ENCODE measurements at regions not wholly inside any gene's neighbourhood (a gene's known extent, or its start where the extent isn't known, plus 50 kb on each side); places are given as distances from the start of the nearest gene placed in this dataset.
"Not testable (repeated sequence)": the region's sequence is repeated elsewhere in the genome, so short reads cannot be mapped to it uniquely, and the experiment has no call there.

DNA sequence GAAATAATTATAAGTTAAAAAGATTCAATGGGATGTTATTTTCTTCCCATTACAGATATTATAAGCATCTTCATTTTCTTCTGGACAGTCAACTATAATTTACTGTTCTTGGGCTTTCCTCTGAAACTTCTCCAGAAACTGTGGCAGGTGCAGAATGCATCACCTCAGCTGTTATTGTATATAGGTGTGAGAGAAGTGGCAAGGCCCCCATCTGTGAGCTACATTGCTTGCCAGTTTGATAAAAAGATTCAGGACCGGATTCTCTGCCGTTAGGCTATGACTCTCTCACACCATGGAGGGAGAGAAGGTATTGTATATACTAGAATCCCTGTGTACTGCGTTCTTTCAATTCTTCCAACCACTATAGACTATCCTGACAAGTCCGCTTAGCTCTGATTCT, 135.8 kb upstream of the CENPW start:
- no peak for DNase-seq (ENCODE audit: low spot score)

DNA sequence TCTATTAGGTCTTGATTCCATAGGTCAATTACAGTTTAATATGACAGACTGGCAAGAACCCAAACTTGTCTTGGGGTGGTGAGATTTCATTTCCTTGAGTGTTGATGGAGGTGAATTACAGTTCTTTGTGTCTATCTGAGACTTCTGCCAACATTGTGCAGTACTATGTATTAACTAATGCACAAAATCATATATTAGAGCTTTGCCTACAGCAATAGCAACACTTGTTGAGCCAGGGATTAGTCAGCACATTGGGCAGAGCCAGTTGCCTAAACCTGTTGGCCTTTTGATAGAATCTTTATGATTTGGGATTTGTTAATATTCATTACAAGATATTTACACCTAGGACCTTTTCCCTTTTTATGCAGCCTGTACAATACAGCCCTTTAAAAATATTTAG, 135.3 kb upstream of the CENPW start:
- no peak for DNase-seq (ENCODE audit: low spot score)

DNA sequence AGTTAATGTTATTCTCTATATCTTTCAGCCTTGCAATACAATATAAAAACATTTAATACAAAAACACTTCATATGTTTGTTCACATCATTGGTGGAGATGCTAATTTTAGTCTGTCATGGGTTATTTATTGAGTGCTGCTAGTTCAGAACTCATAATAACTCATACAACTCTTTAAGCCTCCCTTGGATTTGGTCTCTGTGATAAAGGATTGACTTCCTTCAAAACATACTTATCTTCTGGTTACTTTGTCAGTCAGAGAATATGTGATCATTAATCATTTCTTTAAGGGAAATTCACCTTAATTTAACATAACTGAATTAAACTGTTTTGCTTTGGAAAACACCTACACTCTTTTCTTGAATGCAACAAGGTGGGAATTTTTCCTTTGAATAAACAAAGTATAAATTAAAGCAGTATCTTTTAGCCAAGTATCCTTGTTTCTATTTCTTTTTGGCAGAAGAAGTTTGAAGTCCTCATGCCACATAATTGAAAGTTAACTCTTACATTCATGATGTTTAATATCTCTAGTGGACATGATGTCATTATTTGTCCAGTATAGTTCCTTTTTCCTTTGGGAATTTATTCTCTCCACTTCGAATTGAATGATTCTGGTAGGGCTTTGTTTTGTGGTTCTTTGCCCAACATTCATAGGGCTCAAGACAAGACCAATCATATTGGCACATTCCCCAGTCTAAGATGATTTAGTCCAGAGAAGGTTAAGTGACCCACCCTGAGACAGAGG, 133.2 kb upstream of the CENPW start:
- no peak for DNase-seq (ENCODE audit: low spot score)

DNA sequence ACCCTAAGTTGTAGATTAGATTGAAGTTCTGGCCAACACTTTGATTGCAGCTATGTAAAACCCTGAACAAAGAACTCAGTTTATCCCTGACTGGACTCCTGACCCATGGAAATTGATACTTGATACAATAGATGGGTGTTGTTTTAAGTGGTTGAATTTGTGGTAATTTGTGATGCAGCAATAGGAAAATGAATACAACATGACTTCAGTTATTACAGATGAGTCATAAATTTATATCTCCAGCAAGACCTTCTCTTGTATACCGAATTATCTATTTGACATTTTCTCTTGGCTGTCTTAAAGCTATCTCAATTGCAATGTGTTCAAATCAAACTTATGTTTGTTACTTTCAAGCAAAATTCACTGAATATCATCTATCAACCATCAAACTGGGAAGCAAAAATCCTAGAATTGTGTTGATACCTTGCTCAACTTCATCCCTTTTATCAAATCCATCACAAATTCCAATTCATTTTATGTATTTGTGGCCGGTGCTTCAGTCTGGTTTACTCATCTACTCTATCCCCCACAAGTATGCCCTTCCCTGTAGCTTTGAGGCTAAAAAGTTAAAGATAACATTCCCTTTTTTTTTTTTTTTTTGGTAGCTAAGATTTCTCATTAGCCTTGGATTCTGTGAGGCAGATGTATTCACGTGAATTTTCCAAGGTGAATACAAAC, 129.4 kb upstream of the CENPW start:
- no peak for DNase-seq (ENCODE audit: low spot score)

DNA sequence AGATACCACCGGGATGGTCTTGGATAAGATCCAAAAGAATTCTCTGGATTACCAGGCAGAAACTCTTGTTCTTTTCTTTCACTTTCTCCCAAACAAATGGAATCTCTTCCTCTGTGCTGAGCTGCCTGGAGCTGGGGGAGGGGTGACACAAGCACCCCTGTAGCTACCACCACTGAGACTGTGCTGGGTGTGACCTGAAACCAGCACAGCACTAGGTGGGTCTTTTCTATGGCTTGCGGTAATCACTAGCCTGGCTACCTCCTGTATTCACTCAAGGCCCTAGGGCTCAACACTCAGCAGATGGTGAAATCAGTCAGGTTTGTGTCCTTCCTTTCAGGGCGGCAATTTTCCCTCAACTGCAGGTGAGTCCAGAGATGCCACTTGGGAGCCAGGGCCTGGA, 122.4 kb upstream of the CENPW start:
- no peak for DNase-seq (ENCODE audit: low spot score)

GRCh38 chr6:126220901-126221300, 119.0 kb upstream of the CENPW start:
- not testable (repeated sequence) for DNase-seq (ENCODE audit: low spot score)

DNA sequence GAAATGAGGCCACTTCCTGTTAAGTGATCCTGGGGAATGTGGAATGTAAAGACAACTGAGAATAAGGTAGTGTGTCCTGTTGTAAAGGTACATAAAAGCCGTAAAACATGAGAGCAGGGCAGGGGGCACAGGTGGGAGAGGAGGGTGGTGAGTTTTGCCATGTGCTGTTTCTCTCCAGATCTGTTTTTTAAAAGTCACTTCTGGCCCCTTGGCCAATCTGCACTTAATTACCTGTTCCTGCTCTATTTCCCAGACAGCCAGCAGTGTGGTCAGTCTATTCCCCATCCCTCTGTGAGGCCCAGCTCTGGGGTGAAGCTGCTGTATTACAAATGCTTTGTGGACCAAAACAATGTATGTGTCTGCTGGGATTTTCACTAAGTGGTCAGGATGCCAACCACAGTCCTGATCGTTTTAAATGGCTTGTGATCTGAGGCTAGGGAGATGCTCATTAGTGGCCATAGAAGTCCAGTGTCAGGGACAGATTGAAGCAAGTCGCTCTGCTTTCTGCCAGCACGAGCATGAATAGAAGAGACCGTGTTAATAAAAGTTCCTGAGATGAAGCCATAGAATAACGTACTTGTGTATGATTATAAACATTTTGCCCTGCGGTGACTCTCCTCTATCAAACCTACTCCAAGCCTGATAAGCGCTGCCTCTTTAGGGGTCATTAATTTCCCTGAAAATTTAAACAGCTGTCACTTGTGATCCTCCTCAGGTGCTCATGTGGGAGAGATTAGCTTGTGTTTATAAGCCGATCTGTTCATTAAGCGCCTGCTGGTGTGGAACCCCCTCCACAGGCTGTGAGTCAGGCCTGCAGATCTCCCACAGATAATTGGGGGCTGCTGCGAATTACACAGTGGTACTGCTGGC, 111.8 kb upstream of the CENPW start:
- DNase-seq (ENCODE audit: low spot score): no peak

GRCh38 chr6:126232671-126233070, 107.2 kb upstream of the CENPW start:
- no peak for DNase-seq (ENCODE audit: low spot score)

GRCh38 chr6:126233192-126233591, 106.7 kb upstream of the CENPW start:
- no peak for DNase-seq (ENCODE audit: low spot score)

DNA sequence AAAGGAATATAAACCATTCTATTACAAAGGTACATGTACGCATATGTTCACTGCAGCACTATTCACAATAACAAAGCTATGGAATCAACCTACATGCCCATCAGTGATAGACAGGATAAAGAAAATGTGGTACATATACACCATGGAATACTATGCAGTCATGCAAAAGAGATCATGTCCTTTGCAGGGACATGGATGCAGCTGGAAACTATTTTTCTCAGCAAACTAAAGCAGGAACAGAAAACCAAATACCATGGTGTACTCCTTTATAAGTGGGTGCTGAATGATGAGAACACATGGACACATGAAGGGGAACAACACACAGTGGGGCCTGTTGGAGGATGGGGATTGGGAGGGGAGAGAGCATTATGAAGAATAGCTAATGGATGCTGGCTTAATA, 104.6 kb upstream of the CENPW start:
- DNase-seq (ENCODE audit: low spot score): no peak

- no peak for DNase-seq (ENCODE audit: low spot score)
Observed at GRCh38 chr6:126245077-126245476, 94.8 kb upstream of the CENPW start.

GRCh38 chr6:126252154-126252553, 87.8 kb upstream of the CENPW start:
- no peak for DNase-seq (ENCODE audit: low spot score)

DNA sequence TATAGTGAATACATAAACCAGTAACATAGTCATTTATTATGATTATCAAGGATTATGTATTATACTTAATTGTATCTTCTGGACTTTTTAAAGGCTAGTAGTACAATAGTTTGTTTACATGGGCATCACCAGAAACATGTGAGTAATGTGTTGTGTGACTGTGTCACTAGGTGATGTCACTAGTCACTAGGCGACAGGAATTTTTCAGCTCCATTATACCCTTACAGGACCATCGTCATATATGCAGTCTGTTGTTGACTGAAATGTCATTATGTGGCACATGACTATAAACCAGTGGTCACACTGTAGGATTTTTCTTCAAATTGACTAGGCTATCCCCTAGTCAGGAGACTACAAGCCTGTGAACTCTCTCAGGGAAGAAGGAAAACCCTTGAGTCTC, 86.5 kb upstream of the CENPW start:
- no peak for DNase-seq (ENCODE audit: low spot score)

- no peak for DNase-seq (ENCODE audit: low spot score)
Observed at GRCh38 chr6:126258150-126258549, 81.8 kb upstream of the CENPW start.

DNA sequence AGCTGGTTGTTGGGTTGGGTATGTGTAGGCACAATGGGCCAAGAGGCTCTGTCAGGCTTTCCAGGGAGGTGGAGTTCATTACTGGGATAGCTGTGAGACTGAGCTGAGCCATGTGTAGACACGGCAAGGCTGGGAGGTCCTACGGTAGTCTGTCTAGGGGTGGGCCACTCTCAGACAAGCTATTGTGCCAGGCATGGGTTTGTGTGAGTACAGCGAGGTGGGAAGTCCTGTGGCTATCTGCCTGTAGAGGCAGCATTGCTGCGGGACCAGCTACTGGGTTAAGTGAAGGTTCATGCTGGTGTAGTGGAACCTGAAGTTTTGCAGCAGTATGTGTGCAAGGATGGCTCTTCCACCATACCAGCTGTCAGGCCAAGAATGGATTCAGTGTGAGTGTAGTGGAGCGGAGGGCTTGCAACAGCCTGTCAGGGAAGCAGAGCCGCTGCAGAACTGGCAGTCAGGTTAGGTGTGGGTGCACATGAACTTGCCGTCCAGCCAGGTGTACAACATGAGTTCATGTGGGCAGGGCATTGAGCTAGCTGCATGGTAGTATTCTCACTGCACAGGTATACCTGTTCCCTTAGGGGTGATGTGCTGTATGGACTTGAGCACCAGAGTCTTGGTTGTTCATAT, 78.0 kb upstream of the CENPW start:
- no peak for DNase-seq (ENCODE audit: low spot score)

- no peak for DNase-seq (ENCODE audit: low spot score)
Observed at GRCh38 chr6:126264265-126264664, 75.7 kb upstream of the CENPW start.

DNA sequence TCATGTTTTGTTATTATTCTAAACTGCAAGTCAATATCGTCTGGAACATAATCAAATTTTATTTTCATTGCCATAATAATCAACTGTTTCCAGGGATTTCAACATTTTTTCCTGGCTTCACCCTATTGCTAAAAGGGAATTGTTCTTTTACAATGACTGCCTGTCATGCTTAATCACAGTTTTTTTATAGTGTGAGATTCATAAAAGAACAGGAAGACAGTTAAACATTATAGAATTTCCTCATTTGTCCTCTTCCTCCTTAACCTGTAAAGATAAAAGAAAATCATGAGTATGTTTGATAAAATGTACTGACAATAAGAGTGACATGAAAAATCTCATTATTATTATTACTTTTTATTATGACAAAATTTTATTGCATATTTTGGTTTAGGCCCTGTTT, 73.3 kb upstream of the CENPW start:
- no peak for DNase-seq (ENCODE audit: low spot score)

DNA sequence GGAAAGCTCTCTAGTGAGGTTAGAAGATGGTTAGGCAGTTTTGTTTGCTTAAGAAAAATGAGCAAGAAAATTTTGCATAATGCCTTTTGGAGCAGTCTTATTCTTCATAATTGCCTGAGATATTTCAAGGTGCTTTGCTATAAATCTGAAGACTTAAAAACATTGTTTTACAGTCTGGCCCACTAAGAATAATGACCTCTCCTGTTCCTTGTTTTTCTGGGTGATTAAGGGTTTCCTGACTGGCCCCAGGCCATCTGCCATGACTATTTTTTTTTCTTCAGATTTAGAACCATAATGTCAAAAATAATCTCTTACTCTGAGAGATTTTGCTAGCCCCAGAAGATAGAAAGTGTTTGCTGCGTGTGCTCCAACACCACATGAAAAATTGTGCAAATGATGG, 72.3 kb upstream of the CENPW start:
- DNase-seq (ENCODE audit: low spot score): no peak

DNA sequence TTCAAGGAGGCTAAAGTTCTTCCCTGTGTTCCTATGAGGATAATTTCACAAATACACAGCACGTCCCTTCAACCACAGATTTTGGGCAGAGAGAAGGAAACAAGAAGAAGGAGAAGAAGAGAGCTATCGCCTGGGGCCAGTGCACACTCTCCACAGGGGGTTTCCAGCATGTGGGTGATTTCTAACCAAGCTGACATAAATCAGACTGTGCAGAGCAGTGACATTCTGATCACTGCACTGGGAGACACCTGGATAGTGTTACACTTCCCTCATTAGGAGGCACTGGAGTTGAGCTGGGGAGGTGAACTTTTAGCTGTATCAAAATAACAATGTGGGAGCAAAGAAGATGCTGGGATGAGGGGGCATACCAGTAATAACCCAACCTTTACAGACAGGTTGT, 71.8 kb upstream of the CENPW start:
- DNase-seq (ENCODE audit: low spot score): no peak

GRCh38 chr6:126280287-126280686, 59.6 kb upstream of the CENPW start:
- no peak for DNase-seq (ENCODE audit: low spot score)

DNA sequence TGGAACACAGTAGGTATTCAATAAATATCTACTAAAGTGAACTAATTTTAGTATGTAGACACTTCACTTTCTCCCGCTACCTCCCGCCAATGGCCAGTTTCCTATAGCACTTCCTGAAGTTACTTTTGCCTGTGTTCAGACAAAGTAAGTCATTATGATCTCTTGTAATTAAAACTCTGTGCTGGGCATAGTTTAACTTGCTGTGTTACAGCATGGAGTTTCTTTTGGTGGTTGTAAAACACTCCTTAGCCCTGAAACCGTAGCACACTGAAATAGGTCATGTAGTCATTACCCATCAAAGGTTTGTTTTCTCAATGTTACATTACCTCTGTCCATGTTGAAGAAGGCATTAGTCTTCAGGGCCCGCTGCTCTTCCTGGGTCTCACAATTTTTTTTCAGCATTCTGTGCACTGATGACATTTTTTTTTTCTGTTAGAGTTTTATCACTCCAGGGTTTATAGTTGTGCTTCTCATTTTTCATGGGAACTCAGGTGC, 54.0 kb upstream of the CENPW start:
- DNase-seq (ENCODE audit: low spot score): no peak
